ENCODE measurements at regions not wholly inside any gene's neighbourhood (a gene's known extent, or its start where the extent isn't known, plus 50 kb on each side); places are given as distances from the start of the nearest gene placed in this dataset.

DNA sequence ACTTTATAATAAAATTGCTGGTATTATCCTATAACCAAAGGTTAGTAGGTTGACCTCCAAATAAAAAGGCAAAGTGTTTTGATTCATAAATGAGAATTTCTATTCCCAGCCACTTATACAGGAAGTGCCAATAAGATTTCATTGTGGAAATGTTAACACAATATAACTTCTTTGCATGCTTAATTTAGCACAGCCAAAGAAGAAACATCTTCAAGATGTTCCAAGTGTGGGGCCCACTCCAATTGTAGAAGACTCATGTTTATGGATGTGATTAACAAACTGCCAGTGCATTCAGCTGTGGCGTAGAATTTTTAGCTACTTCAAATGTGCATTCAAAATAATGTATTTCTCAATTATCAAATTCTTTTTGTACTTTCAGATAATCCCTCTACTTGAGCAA, 402.3 kb downstream of the DEPDC1B start:
- TF ChIP-seq, protein P1, sequence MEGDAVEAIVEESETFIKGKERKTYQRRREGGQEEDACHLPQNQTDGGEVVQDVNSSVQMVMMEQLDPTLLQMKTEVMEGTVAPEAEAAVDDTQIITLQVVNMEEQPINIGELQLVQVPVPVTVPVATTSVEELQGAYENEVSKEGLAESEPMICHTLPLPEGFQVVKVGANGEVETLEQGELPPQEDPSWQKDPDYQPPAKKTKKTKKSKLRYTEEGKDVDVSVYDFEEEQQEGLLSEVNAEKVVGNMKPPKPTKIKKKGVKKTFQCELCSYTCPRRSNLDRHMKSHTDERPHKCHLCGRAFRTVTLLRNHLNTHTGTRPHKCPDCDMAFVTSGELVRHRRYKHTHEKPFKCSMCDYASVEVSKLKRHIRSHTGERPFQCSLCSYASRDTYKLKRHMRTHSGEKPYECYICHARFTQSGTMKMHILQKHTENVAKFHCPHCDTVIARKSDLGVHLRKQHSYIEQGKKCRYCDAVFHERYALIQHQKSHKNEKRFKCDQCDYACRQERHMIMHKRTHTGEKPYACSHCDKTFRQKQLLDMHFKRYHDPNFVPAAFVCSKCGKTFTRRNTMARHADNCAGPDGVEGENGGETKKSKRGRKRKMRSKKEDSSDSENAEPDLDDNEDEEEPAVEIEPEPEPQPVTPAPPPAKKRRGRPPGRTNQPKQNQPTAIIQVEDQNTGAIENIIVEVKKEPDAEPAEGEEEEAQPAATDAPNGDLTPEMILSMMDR (IDR thresholded peaks at IDR 0.05) = no peak
- TF ChIP-seq POLR2A (IDR thresholded peaks at IDR 0.05) = no peak
